GM18519 (cell line): ENCODE measurements at regions not wholly inside any gene's neighbourhood (a gene's known extent, or its start where the extent isn't known, plus 50 kb on each side); places are given as distances from the start of the nearest gene placed in this dataset.

Experiments
- ATAC-seq: cut with Tn5 transposase; IDR thresholded peaks from one replicate; pipeline ENCODE4 v1.9.1; 2021; ENCODE audit warnings: mild to moderate bottlenecking, moderate library complexity; ENCODE audit not compliant: unreplicated experiment, low FRiP score

DNA sequence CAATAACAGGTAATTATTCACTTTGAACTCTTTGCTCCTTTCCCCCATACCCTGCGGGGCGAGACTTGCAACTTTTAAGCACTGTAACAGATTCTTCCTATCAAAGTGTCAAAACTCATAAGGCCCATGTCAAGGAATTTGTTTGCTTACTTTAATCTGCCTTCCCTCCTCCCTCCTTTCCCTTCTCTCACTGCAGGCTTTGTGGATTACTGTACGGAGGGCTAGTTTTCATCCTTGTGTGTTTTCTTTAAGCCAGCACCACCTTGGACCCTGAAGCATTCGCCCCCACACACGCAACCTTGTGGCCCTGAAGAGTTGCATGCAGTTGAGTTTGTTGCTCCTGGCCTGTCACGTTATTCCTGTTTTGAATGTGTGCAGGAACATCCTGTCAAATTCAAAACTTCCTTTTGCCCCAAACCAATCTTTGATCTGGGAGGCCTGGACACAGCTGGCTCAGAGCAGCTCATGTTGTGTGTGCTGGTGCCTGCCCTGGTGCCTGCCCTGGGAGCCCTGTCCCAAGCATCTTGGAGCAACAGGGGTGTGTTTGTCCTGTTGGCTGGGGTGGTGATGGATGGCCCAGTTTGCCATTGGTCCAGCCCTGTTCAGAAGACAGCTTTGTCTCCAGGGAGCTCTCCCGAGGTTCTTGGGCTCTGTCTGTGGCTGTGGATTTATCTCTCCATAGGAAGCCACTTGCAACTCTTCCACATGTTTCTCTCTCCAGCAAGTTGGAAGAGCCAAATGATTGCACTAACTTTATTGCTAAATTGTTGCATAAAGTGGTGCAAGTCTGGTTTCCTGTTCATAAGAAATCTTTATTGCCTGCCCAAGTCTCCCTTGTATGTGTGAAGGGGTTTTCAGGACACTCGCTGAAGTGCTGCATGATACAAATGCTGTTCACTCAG is 199.6 kb downstream of the VAPA start:
- no peak for ATAC-seq

DNA sequence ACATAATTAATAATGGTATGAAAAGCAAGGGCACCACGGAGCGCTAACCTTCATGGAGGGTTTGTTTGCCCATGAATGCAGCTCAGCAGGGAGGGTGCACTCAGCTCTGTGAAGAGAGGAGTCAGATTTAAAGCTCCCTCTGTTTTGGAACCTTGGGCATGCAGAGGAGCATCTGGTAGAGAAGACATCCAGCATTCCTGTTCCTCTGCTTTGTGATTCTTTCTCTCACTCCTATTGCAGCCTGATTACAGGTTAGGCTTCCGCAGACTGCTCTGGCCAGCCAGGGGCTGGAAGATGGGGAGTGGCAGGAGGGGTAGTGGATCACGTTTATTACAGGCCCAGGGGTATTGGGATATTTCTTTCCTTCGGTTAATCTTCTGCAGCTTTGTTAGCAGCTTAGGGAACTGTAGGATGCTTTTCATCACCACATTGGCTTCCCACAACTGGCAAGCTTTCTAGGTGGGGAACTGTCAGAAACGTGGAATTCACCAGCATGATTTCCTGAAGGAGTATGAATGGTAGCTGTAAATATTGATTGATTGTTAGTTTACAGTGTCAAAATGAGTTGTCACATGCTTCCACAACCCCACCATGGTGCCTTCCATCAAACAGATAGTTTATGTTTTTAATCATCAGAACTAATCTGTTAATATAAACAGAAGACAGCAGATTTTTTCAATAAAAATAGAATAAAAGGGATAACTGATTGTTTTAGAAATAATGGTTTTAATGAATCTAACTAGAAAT is 201.1 kb downstream of the VAPA start:
- no peak for ATAC-seq

DNA sequence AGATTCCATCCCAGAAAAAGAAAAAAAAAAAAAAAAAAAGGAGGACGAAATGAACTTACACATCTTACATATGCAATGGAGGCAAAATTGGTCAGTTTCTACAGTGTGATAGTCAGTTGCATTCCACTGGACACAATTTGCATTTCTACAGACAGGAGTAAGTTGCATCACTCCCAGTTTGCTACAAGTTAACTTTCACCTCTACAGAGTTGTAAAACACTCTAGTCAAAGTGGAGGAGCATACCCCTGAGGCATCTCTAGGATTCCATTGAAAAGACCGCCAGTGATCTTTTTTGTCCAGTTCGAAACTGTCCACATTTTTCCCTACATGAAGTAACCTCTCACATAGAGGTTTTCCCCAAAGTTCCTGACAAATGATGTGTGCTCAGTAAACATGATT is 202.8 kb downstream of the VAPA start:
- ATAC-seq: no peak

DNA sequence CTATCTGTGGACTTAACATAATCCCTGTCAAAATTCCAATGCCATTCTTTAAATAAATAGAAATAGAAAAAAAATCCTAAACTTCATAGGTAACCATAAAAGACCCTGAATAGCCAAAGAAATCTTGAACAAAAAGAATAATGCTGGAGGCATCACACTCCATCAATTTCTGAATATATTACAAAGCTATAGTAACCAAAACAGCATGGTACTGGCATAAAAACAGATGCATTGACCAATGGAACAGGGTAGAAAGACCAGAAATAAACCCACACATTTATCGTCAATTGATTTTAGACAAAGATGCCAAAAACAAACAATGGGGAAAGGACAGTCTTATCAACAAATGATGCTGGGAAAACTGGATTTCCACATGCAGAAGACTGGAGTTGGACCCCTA is 205.7 kb downstream of the VAPA start:
- ATAC-seq: no peak

DNA sequence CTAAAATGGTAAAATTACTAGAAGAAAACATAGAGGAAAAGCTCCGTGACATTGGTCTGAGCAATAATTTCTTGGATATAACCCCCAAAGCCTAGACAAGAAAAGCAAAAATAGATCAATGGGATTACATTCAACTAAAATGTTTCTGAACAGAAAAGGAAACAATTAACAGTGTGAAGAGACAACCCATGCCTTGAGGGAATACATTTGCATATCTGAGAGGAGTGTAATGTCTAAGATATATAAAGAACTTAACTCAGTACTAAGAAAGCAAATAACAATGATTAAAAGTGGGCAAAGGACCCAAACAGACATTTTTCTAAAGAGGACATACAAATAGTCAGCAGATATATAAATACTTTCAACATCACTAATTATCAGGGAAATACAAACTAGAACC is 206.2 kb downstream of the VAPA start:
- no peak for ATAC-seq

DNA sequence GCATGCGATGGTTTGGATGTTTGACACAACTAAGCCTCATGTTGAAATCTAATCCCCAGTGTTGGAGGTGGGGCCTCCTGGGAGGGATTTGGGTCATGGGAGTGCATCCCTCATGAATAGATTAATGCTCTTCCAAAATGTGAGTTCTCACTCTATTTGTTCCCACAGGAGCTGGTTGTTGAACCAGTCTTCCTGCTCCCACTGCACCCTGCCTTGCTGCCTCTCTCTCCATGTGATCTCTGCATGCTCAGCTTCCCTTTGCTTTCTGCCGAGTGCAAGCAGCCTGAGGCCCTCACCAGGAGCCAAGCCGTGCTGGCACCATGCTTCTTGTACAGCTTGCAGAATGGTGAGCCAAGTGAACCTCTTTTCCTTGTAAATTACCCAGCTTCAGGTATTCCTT is 206.8 kb downstream of the VAPA start:
- ATAC-seq: no peak

DNA sequence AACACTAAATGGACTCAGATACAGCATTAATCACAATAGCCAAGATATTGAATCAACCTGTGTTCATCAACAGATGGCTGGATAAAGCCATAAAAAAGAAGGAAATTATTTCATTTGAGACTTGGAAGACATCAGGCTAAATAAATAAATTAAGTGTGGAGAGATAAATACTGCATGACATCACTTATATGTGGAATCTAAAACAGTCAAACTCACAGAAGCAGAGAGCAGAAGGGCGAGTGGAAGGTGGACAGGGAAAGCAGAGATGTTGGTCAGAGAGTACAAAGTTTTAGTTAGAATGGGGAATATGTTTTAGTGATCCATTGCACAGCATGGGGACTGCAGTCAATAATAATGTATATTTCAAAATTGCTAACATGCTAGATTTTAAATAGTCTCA is 207.2 kb downstream of the VAPA start:
- no peak for ATAC-seq

DNA sequence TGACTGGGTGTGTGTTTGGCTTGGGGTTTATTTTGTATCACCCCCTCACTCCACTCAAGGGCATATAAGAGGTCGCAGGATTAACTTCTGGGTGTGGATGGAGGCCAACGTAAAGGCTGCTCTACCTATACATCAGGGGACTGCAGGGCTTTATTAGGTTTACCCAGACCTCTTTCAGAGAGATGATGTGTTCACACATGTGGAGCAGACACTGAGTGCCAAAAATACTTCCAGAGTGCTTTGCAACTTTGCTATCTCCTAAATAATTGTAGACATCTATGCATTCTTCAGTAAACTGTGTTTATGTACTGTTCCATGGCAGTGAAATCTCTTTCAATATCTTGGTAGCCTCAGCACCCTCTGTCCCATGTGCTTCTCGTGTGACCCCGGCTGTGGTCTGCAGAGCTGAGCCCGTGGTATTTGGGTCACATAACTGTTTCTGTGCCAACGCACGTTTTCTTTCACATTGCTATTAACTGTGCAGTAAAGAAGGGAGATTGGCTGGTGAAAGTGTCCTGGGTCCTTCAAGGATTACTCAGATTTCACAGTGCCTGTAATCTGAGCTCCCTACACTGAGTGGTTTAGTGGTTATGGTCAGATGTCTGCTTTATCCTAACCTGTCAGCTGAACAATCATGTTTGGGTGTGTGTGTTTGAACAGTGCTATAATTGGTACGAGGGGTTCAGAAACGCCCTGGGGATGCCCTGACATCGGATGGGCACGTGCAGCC is 208.1 kb downstream of the VAPA start:
- ATAC-seq: no peak

DNA sequence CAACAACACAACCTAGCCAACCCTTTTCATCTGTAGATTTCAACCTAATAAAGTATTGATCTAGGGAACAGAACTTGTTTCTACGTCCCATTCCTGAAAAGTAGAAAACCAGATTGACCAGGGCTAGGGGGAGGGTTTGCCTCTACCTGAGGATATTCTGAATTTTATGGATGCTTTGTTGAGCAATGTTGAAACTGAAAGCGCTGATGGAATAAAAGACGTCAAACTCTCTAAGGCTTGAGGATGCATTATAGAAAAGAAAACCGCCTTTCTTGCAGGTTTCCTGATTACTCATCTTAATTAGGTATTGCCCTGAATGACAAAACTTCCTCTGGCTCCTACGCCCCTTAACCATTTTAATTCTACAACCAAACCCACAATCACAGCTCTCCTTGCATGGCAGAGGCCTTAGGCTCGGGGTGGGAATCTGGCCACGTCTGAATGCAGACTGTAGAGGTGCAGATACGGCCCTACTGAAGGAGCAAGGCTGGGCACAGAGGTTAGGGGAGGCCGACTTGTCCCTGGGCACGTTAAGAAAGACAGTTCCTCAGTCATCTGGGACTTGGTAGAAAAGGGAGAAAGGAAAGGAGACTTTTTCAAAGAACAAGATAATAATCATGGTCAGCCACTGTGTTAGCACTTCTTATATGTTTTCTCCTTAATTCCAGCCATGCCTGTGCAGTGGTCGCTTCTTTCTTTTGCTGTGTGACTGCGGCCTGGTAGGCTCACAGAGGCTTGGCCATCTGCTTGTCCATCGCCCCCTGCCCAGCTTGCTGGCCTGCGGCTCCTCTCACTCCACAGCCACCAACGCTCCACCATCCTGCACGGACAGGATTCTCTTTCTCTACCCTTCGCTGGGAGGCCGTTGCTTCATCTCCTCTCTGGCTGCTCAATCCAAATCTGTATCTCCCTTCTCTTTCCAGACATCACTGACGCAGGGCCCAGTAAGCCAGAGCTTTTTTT is 209.5 kb downstream of the VAPA start:
- ATAC-seq: no peak

DNA sequence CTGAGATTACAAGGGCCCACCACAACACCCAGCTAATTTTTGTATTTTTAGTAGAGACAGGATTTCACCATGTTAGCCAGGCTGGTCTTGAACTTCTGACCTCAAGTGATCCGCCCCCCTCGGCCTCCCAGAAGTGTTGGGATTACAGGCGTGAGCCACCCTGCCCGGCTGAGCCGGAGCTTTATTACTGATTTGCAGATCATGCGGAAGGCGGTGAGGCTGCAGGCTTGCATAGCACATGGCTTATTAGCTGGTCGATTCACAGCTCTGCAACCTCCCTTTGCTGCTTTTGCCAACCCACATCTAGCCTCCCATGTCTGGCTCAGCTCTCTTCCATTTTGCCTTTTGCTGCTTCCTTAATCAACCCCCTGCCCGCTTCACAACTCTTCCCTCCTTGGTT is 210.3 kb downstream of the VAPA start:
- ATAC-seq: no peak

DNA sequence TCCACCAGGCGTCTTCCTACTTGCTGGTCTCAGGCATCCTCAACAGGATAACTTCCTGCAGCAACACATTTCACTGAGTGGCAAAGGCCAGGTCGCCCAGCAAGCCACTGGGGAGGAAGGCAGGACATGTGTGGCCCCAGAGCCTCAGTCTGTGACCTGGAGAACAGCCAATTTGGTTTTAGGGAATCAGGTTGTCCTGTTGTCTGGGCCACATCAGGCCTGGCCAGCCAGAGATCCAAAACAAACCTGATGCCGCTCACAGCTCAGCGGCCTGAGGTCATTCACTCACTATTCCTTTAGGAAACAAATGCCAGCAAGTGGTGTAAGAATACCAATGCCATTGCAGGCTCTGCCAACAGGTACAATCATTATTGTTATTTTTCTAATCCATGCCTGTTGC is 210.7 kb downstream of the VAPA start:
- ATAC-seq: no peak

DNA sequence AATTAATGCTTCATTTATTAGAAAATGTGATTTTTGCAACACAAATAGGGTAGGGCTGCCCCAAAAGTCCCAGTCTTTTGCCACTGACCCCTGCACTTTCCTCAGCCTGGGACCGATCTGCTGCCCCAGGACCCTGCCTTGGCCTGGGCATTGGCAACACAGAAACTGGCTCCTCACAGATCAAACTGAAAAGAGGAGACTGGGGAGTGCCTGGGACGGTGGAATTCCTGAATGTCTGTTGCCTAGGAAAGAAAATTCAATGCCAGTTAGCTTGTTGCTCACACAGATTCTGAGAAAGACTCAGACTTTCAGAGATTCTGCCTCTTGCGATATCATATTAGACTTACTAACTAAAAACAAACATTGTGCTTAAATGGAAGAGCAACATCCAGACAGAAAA is 211.2 kb downstream of the VAPA start:
- ATAC-seq: no peak

DNA sequence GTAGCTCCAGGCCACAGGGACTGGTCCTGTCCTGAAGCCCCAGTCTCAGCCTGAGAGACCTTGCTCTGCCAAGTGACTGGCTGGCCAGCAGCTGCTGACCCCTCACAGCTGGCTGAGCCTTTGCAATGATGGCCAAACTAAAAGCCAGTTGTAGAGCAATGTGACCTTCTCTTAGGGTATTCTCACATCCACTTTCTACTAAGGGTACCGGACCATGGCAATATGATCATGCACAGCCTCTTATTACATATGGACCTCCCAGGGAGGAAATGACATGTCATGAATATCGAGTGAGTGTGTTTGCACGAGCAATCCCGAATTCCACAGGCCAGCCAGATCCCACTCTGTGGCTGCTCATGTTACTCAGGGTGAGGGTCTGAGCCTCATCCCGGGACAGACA is 213.9 kb downstream of the VAPA start:
- ATAC-seq: no peak

DNA sequence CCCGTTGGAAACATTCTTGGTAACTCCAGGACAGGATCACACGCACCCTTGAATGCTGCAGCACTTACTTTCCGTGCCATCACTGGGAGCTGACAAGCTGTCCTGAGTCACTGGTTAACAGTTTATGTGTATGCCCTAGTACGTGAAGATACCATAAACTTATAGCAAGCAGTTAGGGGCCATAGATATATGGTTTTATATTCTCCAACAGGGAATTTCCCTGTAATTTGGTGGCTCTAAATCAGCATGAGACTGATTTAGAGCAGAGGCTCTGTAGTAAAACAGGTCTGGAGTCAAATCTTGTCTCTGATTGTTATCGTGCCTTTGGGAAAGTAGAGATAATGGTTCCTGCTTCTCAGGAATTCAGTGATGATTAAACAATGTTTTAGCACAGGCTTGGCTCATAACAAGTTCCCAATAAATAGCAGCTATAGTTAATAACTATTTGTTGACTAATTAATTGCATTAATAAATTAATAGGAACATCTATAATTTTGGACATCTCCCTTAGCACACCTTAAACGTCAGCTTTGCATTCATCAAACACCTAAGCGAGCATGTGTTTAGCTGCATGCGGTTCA is 215.2 kb downstream of the VAPA start:
- ATAC-seq: no peak

DNA sequence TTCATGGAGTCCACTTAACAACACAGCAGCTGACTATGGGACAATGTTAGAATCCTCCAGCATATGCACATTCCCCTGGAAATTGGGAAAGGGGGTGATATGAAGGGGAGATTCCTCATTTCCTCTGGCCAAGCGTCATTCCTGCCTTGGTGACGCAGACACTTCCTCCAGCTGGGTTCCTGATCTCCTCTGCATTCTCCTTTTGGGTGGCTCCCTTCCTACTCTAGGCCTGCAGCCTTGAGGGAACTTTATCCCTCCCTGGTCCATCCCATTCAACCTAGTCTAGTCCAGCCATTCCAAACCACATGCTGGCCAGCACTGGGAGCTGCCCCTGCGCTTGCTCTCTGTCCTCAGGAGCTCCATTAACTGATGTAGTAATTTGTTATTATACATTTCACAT is 216.8 kb downstream of the VAPA start:
- ATAC-seq: no peak

DNA sequence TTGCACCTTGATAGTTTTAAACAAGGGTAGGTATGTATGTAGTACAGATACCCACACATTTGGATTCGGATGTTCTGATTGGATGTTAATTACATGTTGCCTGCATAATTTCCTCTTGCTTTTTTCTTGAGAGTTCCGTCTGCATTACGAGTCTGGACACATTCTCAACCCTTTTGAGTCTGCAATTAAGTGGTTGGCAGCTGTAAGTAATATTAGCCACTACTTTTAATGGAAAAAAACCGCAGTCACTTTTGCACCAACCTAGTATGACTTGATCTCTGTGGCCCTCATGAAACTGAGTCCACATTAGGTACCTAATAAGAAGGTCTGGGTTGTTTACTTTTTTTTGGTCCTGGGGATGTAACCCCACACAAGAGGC is 217.3 kb downstream of the VAPA start:
- no peak for ATAC-seq

DNA sequence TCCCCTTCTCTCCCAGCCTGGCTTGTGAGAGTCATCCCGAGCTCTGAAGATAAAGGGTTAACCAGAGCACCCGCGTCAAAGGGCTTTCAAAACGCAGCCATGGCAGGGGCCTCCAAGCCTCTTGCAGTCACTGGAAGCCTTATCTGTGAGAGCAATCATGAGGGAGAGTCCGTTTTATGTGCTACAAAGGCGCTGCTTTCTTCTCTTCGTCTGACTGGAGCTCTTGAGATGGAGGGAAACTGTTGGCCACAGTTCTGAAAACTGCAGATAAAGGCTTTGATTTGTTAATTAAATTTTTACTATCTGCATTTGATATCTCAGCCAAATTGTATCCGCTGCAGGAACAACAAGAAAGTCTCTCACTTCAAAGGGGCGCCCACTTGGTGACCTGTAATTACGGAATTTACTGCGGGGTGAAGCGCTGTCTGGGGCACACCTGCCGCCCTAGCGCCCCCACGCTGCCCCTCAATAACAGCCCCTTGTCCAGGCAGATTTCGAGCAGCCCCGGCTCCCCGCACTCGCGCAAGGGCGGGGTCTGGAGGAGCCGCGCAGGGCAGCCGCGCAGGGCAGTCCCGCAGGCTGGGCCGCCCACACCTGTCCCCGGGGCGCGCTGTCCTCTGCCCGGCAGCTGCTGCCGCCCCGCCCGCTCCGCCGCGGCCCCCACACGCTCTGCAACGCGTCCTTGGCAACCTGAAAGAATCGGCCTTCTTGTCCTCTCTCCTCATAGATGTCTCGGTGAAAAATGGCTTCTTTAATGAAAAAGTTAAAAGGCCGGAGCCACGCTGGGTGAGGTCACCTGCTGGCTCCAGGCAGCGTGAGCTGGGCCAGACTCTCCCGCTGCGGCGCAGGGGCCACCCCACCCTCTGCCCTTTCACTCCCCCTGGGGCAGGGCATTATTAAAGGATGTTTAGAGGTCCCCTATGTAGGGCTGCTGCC is 217.9 kb downstream of the VAPA start:
- ATAC-seq: no peak

DNA sequence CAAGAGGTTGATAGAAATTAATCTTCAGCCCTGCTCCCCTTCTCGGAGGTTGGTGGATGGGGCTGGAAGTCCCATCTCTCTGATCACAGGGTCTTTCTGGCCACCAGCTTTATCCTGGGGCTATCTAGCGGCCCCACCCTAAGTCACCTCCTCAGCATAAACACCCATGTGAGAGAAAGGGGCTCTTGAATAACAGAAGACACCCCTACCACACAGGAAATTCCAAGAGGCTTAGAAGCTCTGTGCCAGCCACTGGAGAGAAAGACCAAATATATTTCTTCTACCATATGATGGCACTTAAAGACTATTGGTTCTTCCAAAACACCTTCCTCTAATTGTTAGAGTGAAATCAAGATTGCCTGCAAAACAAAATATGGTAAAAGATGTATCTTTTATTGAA is 219.7 kb downstream of the VAPA start:
- no peak for ATAC-seq

DNA sequence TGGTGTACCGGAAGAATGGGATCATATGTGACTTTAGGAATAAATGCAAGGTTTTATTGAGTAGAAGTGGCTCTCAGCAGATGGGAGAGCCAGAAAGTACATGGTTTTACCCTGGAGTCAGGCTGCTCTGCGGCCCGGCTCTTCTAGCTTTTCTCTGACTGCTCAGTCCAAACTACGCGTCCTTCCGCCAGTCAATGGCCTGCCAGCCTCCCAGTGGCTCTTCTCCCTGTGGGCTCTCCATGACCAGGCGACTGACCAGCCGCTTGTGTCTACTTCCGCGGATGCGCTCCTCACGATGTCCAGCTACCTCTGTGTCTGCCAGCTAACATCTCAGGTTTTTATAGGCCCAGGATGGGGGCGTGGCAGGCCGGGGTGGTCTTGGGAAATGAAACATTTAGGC is 220.4 kb downstream of the VAPA start:
- no peak for ATAC-seq
